ENCODE measurements at regions not wholly inside any gene's neighbourhood (a gene's known extent, or its start where the extent isn't known, plus 50 kb on each side); places are given as distances from the start of the nearest gene placed in this dataset.
"Not testable (repeated sequence)": the region's sequence is repeated elsewhere in the genome, so short reads cannot be mapped to it uniquely, and the experiment has no call there.

DNA sequence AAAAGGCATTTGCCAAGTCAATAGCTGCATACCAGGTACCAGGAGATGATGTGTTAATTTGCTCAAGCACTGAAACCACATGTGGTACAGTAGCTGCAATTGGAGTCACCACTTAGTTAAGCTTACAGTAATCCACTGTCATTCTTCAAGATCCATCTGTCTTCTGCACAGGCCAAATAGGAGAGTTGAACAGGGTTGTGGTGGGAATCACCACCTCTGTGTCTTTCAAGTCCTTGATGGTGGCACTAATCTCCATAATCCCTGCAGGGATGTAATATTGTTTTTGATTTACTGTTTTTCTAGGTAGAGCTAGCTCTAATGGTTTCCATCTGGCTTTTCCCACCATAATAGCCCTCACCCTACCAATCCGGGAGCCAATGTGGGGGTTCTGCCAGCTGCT is 91.9 kb downstream of the FCRL5 start:
- DNase-seq, result no peak

DNA sequence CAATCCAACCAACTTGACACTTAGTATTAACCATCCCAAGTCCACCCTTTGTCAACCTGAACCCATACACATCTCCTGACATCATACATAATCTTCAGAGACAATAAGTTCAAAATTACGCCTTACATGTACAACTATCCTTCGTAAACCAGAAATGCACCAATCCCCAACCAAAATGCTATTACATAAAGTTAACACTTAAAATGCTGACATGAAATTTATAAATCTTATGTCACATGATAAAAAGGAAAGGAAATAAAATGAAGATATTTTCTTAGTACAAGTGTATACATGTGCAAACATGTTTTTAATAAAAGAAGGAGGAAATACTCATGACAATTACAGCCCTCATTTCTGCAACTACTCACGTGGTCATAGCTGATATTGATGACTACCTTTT is 95.0 kb downstream of the FCRL5 start:
- DNase-seq, result no peak

DNA sequence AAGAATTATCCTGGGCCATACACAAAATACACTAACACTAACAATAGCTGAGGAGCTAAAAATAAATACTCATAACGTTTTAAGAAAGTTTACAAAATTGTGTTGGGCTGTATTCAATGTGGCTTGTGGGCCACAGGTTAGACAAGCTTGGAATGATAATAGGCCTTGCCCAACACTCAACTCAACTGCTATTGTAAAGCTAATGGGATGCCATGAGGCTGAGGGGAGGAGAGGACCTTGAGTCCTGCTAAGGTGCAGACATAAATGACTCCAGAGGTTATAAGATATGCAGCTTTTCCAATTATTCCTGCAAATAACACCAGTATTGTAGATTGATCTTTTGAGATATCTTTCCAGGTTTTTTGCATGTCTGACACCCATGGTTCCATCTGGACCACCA is 97.0 kb downstream of the FCRL5 start:
- DNase-seq, result no peak

DNA sequence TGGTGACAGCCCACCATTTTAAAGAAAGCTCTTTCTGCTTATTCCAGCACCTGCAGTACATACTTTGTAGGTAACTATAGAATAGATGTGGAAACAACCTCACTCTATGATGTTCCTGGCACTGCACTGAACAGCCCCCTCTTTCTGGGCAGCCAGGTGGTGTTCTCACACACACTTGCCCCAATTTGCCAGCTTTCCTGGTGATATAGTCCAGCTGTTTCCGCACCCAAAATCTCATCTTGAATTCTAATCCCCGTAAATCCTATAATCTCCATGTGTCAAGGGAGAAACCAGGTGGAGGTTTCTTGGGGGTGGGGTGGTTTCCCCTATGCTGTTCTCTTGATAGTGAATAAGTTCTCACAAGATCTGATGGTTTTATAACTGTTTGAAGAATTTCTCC is 102.2 kb downstream of the FCRL5 start:
- no peak for DNase-seq

DNA sequence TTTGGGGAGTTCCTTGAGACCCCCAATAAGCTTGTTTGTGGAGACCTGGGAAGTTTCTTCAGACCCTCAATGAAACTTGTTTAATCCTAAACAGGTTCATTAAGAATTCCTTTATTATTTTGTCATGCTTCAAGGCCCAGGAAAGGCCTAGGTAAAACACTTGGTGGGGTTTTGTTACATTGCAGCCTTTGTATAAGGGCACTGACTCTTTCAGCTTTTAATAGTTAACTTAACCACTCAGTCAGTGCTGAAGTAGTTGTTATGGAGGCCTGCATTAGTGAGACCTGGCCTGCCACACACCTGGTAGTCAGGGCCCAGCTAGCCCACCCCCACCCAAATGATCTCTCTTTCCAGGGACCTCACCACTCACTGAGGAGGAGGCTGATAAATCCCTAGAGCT is 103.7 kb downstream of the FCRL5 start:
- no peak for DNase-seq

DNA sequence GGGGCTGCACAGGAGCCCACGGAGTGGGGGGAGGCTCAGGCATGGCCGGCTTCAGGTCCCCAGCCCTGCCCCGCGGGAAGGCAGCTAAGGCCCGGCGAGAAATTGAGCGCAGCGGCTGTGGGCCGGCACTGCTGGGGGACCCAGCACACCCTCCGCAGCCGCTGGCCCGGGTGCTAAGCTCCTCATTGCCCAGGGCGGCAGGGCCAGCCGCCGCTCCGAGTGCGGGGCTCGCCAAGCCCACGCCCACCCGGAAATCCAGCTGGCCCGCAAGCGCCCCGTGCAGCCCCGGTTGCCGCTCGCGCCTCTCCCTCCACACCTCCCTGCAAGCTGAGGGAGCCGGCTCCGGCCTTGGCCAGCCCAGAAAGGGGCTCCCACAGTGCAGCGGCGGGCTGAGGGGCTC is 106.0 kb downstream of the FCRL5 start:
- not testable (repeated sequence) for DNase-seq

DNA sequence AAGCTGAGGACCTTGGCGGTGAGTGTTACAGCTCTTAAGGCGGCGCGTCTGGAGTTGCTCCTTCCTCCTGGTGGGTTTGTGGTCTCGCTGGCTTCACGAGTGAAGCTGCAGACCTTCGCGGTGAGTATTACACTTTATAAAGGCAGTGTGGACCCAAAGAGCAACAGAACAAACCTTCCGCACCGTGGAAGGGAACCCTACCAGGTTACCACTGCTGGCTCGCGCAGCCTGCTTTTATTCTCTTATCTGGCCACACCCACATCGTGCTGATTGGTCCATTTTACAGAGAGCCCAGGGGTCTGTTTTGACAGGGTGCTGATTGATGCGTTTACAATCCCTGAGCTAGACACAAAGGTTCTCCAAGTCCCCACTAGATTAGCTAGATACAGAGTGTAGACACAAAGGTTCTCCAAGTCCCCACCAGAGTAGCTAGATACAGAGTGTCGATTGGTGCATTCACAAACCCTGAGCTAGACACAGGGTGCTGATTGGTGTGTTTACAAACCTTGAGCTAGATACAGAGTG is 106.6 kb downstream of the FCRL5 start:
- DNase-seq, result not testable (repeated sequence)

DNA sequence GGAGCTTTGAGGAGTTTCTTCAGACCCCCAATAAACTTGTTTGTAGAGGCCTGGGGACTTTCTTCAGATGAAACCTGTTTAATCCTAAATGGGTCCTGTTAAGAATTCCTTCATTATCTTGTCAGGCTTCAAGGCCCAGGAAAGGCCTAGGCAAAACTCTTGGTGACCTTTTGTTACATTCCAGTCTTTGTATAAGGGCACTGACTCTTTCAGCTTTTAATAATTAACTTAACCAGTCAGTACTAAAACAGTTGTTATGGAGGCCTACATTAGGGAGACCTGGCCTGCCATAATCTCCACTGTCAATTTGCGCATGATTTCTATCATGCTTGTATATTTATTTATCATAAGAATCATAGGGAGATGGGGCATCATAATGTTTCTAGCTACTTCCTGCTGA is 110.2 kb downstream of the FCRL5 start:
- DNase-seq, result no peak

DNA sequence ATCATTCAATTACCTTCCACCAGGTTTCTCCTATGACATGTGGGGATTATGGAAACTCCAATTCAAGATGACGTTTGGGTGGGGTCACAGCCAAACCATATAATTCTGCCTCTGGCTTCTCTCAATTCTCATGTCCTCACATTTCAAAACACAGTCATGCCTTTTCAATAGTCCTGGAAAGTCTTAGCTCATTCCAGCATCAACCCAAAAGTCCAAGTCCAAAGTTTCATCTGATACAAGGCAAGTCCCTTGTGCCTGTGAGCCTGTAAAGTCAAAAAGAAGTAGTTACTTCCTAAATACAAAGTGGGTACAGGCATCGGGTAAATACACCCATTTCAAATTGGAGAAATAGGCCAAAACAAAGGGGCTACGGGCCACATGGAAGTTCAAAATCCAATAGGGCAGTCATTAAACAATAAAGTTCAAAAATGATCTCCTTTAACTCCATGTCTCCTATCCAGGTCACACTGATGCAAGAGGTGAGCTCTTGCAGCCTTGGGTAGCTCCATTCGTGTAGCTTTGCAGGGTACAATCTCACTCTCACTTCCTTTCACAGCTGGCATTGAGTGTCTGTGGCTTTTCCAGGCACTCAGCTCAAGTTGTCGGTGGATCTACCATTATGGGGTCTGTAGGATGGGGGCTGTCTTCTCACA is 112.9 kb downstream of the FCRL5 start:
- DNase-seq, result no peak

DNA sequence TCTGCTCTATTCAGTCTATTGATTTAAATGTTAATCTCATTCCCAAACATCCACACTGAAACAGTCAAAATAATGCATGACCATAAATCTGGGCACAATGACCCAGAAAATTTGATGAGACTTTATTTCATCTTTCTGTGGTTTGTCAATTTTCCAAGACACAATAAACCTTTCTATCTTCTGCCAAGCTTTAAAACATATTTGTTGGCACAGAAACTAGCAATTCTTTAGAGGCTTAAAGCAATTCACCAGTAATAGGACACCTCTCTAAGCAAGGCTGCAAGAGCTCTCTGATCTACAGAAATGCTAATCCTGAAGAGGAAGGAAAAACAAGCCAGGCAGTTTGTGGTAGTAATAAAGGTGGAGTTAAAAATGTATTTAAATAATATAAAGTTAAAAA is 113.7 kb downstream of the FCRL5 start:
- no peak for DNase-seq

DNA sequence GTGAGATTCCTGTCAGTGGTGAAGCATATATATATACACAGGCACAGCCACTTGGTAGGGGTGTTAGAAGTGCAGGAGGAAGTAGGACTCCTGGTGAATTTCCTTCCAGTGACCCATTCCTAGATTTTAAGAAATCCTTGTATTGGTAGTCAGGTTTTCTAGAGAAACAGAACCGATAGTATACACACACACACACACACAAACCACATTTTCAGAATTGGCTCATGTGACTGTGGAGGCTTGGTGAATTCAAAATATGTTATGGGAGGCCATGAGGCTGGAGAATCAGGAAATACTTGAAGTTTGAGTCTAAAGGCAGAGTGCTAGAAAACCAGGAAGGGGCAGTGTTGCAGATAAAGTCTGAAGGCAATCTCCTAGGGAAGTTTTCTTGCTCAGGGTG is 114.2 kb downstream of the FCRL5 start:
- DNase-seq, result no peak

DNA sequence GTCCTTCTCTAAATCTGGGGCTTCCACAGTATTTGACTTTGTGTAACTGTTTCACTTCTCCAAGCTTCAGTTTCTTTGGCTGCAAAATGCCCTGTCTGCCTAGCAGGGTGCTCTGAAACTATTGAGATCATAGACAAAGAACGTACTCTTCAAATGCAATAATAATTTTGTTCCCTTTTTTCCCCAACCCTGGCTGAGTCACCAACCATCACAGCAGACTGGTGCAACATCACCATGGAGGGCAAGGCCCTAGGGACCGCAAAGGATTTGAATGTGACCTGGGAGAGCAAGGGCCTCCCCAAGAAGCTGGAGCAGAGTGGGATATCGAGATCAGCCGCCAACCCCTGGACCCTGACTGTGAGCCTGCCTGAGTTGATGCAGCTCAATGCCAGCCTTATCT is 115.0 kb downstream of the FCRL5 start:
- no peak for DNase-seq

DNA sequence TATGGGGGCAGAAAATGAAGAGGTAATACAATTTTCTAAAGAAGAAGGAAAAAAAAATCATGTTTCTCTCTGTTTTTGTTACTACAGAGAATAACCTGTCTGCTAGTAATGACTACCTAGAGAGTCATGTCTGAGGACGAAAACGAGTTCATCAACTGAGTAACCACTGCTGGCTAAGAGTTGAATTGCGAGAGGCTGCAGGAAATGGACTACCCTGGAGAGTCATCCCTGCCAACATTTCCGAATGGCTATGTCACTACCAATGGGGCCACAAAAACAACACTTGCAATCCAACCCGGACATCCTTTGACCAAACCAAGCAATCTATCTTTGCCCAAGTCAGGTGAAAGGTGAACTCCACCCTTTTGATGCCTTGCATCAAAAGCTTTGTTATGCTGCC is 120.6 kb downstream of the FCRL5 start:
- DNase-seq, result no peak

DNA sequence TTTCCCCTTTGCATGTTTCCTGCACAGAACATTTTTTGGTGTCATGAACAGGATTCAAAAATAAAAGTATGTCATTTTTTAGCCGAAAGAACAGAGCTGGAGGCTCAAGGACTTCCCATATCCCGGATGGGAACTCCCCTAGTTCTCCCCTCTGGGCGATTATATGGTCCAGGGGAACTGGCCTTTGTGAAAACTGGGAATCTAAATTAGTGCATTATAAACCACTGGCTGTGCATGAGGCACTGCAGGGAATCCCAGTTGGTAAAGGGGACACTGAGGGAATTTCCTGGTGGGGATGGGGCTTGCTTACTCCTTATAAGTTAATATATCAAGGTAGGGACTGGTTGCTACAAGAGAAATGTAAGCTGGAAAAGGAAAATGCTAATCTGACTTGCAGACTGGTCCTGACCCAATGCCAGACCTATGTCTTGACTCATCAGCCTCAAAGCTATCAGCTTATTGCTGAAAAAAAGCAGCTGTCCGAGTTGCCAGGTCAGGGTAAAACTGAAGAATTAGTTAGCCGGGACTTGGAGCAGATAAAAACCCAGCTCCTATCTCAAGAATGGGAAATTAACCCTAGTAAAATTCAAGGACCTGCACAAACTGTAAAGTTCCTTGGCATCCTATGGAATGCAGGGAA is 122.6 kb downstream of the FCRL5 start:
- DNase-seq, result no peak

DNA sequence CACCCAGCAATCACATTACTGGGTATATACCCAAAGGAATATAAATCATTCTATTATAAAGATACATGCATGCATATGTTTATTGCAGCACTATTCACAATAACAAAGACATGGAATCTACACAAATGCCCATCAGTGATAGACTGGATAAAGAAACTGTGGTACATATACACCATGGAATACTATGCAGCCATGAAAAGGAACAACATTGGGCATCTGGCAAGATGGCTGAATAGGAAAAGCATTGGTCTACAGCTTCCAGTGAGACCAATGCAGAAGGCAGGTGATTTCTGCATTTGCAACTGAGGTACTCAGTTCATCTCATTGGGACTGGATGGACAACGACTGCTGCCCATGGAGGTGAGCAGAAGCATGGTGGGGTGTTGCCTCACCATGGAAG is 128.6 kb downstream of the FCRL5 start:
- DNase-seq, result not testable (repeated sequence)

DNA sequence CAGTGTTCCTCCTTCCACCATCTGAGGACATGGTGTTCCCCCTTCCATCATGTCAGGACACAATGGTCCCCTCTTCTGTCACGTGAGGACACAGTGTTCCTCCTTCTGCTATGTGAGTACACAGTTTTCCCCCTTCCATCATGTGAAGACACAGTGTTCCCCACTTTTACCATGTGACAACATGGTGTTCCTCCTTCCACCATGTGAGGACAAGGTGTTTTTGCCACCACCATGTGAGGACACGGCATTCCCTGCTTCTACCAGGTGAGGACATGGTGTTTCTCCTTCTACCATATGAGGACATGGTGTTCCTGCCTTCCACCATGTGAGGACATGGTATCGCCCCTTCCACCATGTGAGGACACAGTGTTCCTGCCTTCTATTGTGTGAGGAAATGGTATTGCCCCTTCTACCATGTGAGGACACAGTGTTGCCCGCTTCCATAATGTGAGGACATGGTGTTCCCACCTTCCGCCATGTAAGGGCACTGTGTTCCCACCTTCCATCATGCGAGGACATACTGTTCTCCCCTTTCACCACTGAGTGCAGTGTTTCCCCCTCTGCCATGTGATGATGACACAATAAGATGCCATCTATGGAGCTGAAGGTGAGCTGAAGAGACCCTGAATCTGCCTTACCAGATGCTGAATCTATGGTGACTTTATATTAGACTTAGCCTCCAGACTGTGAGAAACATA is 132.3 kb downstream of the FCRL5 start:
- DNase-seq, result no peak

DNA sequence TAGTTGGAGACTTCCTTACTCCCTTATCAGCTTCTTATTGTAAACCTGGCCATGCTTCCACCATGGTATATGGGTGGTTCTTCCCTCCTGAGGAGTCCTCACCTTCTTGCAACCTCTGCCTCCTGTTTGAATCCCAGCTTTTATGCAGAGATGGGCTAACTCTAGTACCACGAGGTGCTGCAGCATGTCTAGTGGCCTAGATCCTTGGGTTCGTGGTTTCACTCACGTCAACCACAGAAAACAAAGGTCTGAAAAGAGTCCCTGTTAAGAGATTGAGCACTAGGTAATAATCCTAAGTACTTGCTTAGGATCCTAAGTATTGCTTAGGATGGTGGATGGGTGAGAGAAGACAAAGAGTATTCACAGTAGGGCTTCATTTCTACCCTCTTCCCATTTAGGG is 133.7 kb downstream of the FCRL5 start:
- no peak for DNase-seq

DNA sequence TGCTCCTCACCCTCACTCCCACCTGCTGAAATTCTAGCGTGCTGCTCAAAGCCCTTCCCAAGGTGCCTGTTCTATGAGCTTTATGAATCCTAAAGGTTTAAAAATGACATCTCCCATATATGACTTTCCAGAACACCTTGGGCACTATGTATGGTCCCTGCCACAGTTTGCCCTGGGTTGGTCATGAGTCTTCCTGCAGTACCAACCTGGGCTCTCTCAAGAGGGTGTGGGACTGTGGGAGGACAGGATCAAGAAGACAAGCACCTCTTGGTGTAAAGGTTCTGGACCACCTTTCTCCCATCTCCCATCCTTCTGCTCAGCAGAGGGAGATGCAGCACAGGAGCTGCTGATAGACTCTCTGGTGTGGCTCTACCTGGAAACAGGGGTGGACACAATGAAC is 134.1 kb downstream of the FCRL5 start:
- no peak for DNase-seq

DNA sequence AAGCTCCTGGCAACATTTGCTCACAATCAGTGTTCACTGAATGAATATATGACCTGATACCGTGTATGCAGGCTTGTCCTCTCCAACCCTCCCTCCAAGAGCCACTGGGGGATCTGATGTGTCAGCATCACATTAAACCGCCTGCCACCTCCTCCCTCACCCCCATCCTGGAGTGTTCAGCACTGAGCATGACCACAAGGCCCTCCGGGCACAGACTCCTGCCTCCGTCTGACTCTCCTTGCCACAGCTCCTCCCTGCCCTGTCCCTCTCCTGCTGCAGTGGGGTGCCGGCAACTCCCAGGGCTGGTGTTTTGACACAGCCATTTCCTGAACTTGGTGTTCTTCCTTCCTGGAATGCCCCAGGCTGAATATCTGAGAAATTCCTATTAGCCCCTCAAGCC is 136.7 kb downstream of the FCRL5 start:
- no peak for DNase-seq

DNA sequence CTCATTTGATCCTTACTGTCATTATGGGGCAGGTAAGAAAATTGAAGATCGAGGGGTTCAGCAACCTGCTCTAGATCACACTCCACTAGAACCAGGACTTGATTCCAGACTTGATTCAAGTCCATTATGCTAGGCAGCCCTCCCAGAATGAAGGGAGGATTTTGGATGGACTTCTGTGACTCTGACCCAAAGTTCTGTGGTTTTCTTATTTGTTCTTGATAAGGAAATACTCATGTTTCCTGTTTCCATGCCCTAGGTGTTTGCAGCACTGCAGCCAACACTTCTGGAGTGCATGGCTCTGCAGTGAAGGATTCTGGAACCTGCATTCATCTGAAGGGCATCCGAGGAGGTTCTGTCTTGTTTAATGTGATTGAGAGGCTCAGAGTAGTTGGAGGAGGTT is 140.0 kb downstream of the FCRL5 start:
- DNase-seq, result no peak

DNA sequence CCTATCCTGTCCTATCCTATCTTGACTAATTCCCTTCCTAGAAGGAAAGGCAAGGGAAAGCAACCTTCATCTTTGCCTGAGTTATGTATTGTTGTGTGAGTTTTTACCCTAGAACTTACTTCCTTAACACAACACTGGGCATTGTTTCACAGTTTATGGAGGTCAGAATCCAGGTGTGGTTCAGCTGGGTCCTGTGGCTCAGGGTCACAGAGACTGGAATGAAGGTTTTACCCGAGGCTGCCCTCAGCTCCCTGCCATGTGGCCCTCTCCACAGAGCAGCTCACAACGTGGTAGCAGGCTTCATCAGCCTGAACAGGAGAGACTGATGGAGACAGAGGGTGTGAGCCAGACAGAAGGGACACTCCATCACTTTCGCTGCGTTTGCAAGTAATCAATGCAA is 140.5 kb downstream of the FCRL5 start:
- no peak for DNase-seq

DNA sequence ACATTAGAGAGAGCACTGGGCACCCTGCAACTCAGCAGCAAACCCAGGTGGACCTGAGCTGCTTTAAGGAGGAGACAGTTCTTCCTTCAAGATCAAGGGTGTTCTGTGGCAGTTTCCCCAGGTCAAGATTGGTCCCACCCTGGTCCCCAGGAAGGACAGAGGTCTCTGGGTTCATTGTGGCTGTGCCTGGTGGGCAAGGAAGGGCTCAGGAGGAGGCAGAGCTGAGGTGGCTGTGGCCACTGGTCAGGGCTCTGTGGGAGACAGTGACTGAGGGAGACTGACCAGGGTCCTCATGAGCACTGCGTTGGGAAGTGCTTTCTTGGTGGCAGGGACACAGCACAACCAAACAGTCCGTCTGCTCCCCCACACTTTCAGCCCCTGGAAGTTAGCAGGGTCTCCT is 141.3 kb downstream of the FCRL5 start:
- no peak for DNase-seq

DNA sequence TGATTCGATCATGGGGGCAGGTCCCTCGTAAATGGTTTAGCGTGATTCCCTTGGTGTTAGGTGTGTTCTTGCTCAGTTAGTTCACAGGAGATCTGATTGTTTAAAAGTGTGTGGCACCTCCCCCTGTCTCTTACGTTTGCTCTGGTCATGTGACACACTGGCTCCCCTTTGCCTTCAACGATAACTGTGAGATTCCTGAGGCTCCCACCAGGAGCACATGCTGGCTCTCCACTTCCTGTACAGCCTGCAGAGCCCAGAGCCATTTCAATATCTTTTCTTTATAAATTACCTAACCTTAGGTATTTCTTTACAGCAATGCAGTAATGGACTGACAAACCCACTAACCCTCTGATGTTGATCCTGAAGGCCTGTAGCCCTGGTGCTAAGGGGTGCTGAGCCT is 141.9 kb downstream of the FCRL5 start:
- DNase-seq, result no peak

DNA sequence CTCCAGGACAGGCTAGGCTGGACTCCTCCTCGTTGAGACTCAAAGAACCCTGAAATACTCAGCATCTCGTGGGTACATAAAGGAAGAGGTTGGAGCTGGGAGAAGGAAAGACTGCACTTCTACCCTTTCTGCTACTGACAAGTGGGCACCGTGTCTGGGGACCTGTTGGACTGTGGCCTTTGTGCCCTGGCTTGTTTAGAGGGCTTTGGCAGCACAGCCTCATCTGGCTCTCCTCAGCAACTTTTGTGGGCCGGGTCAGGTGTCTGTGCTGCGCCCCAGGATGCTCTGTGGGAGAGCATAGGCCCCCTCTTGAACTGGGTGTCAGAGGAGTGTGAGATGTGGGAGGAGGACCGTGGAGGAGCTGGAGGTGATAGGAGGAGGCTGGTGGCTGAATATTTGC is 142.4 kb downstream of the FCRL5 start:
- DNase-seq, result no peak
